GM23338 (cell line): ENCODE measurements at regions not wholly inside any gene's neighbourhood (a gene's known extent, or its start where the extent isn't known, plus 50 kb on each side); places are given as distances from the start of the nearest gene placed in this dataset.

Experiments
- ATAC-seq: fragments of 200-7000 bp; cut with Tn5 transposase; 3 replicates; pipeline ENCODE4 v1.9.1; 2020
- DNase-seq: peaks from one replicate; pipeline ENCODE4 v3.0.0-alpha.2; 2015; ENCODE audit warnings: low spot score
- H2AFZ ChIP-seq: fragments of 200-600 bp; sonication (generic); 2 replicates; pipeline ENCODE4 v1.8.0; 2016; ENCODE audit warnings: antibody characterized with exemption, mild to moderate bottlenecking, moderate library complexity
- H3F3A ChIP-seq: fragments of 200-600 bp; sonication (generic); replicated peaks from 2 replicates; pipeline ENCODE4 v1.8.0; 2017; ENCODE audit warnings: antibody characterized with exemption, mixed run types, low read depth
- H3K27ac ChIP-seq: fragments of 200-600 bp; sonication (generic); 2 replicates; pipeline ENCODE4 v1.6.1; 2016; ENCODE audit warnings: low read depth
- H3K27me3 ChIP-seq: fragments of 200-600 bp; sonication (generic); 2 replicates; pipeline ENCODE4 v1.8.0; 2016; ENCODE audit warnings: mild to moderate bottlenecking, mixed run types, moderate library complexity; ENCODE audit not compliant: insufficient read depth
- H3K36me3 ChIP-seq: fragments of 200-600 bp; sonication (generic); 2 replicates; pipeline ENCODE4 v1.8.0; 2016; ENCODE audit warnings: mild to moderate bottlenecking; ENCODE audit not compliant: insufficient read depth
- H3K4me1 ChIP-seq: fragments of 200-600 bp; sonication (generic); 2 replicates; pipeline ENCODE4 v1.8.0; 2016; ENCODE audit warnings: mild to moderate bottlenecking, moderate library complexity; ENCODE audit not compliant: insufficient read depth
- H3K4me2 ChIP-seq: fragments of 200-600 bp; sonication (generic); 2 replicates; pipeline ENCODE4 v1.7.1; 2017; ENCODE audit warnings: mixed run types
- H3K4me3 ChIP-seq: fragments of 200-600 bp; sonication (generic); 2 replicates; pipeline ENCODE4 v1.6.1; 2016; ENCODE audit warnings: mixed run types
- H3K79me2 ChIP-seq: fragments of 200-600 bp; sonication (generic); replicated peaks from 2 replicates; pipeline ENCODE4 v1.8.0; 2017; ENCODE audit warnings: mild to moderate bottlenecking; ENCODE audit not compliant: insufficient read depth
- H3K9me2 ChIP-seq: fragments of 200-600 bp; sonication (generic); 2 replicates; pipeline ENCODE4 v1.8.0; 2017; ENCODE audit not compliant: insufficient read depth
- H4K20me1 ChIP-seq: fragments of 200-600 bp; sonication (generic); replicated peaks from 2 replicates; pipeline ENCODE4 v1.8.0; 2017; ENCODE audit warnings: mild to moderate bottlenecking; ENCODE audit not compliant: insufficient read depth
- H3K27ac Mint-ChIP-seq: 2 replicates; pipeline ENCODE4 v1.8.0; 2020; ENCODE audit warnings: inconsistent platforms, mild to moderate bottlenecking, moderate library complexity, mixed read lengths
- H3K27me3 Mint-ChIP-seq: 3 replicates; pipeline ENCODE4 v1.8.0; 2022; ENCODE audit warnings: low read depth, mild to moderate bottlenecking, moderate library complexity, mixed read lengths, inconsistent platforms; ENCODE audit not compliant: insufficient read depth, poor library complexity
- H3K36me3 Mint-ChIP-seq: 3 replicates; pipeline ENCODE4 v1.8.0; 2021; ENCODE audit warnings: low read depth, mild to moderate bottlenecking, inconsistent platforms, moderate library complexity, mixed read lengths
- H3K4me1 Mint-ChIP-seq: 3 replicates; pipeline ENCODE4 v1.8.0; 2020; ENCODE audit warnings: mild to moderate bottlenecking, inconsistent platforms, mixed read lengths
- H3K4me3 Mint-ChIP-seq: 3 replicates; pipeline ENCODE4 v1.8.0; 2021; ENCODE audit warnings: moderate library complexity, mild to moderate bottlenecking, inconsistent platforms, mixed read lengths
- H3K9me3 Mint-ChIP-seq: 3 replicates; pipeline ENCODE4 v1.8.0; 2020; ENCODE audit warnings: moderate library complexity, mild to moderate bottlenecking, inconsistent platforms, mixed read lengths
- CREB1 ChIP-seq: fragments of 250-450 bp; sonication (Bioruptor Pico); IDR thresholded peaks from 2 replicates; pipeline ENCODE4 v1.5.0; 2020; ENCODE audit warnings: low read depth, mild to moderate bottlenecking, moderate library complexity
- EZH2 ChIP-seq: fragments of 200-600 bp; sonication (generic); IDR thresholded peaks from one replicate; pipeline ENCODE4 v1.8.0; 2017; ENCODE audit warnings: antibody characterized with exemption, mild to moderate bottlenecking, low read depth; ENCODE audit not compliant: unreplicated experiment
- NANOG ChIP-seq: IDR thresholded peaks from 2 replicates; pipeline ENCODE4 v1.6.1; 2016; ENCODE audit warnings: antibody characterized with exemption, borderline replicate concordance
- POLR2AphosphoS5 ChIP-seq: IDR thresholded peaks from 2 replicates; pipeline ENCODE4 v1.6.1; 2016; ENCODE audit warnings: antibody characterized with exemption, low read depth
- ZNF114 ChIP-seq: fragments of 250-450 bp; sonication (Bioruptor Pico); IDR thresholded peaks from 2 replicates; pipeline ENCODE4 v1.5.0; 2020; ENCODE audit warnings: mild to moderate bottlenecking, moderate library complexity
- ZNF331 ChIP-seq: fragments of 250-450 bp; sonication (Bioruptor Pico); IDR thresholded peaks from 2 replicates; pipeline ENCODE4 v1.5.0; 2020; ENCODE audit warnings: low read depth, mild to moderate bottlenecking, moderate library complexity
- TF ChIP-seq, protein P1 (sequence below): fragments of 250-450 bp; sonication (Bioruptor Pico); IDR thresholded peaks from 2 replicates; pipeline ENCODE4 v1.5.0; 2020; ENCODE audit warnings: mild to moderate bottlenecking, moderate library complexity
- TF ChIP-seq, protein P2 (sequence below): IDR thresholded peaks from one replicate; pipeline ENCODE4 v1.6.1; 2018; ENCODE audit warnings: antibody characterized with exemption; ENCODE audit not compliant: unreplicated experiment

DNA sequence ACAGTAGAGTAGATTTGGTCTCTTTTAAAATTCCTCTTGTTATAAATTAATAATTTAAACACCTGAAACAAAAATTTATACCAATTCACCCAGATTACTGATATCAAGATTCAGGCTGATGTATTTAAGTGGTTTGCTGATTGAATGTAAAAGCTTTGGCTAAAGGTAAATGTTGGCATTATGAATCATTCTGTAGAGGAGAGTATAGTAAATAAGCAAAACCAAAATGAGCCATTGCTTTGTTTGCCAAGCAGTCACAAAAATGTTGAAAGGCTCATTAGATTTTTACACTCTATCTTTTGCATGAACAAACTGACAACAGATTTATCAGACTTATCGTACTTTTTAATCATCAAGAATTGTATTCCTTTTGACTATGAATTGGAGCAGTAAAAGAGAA is 332.6 kb downstream of the FAM170A start:
- Histone ChIP-seq H3K4me2 (no peak overlapping the region), H3K9me2 (no peaks in the 10 kb centered on the region), H2AFZ (no peak overlapping the region), H3K4me1 (no peaks in the 10 kb centered on the region), H4K20me1 (no peaks in the 10 kb centered on the region), H3K4me3 (no peak overlapping the region), H3K27me3 (no peaks in the 10 kb centered on the region), H3K27ac (no peak overlapping the region), H3K36me3 (no peaks in the 10 kb centered on the region), H3K79me2 (no peaks in the 10 kb centered on the region), H3F3A (no peaks in the 10 kb centered on the region)
- Mint-ChIP-seq H3K36me3 (no peaks in the 10 kb centered on the region), H3K4me3 (no peak overlapping the region), H3K27ac (no peak overlapping the region), H3K9me3 (peaks cover 2% of the 10 kb centered on the region; the same call in 1 of the 3 replicates), H3K4me1 (no peaks in the 10 kb centered on the region), H3K27me3 (no peaks in the 10 kb centered on the region)
- no peak for DNase-seq
- TF ChIP-seq, protein P1, sequence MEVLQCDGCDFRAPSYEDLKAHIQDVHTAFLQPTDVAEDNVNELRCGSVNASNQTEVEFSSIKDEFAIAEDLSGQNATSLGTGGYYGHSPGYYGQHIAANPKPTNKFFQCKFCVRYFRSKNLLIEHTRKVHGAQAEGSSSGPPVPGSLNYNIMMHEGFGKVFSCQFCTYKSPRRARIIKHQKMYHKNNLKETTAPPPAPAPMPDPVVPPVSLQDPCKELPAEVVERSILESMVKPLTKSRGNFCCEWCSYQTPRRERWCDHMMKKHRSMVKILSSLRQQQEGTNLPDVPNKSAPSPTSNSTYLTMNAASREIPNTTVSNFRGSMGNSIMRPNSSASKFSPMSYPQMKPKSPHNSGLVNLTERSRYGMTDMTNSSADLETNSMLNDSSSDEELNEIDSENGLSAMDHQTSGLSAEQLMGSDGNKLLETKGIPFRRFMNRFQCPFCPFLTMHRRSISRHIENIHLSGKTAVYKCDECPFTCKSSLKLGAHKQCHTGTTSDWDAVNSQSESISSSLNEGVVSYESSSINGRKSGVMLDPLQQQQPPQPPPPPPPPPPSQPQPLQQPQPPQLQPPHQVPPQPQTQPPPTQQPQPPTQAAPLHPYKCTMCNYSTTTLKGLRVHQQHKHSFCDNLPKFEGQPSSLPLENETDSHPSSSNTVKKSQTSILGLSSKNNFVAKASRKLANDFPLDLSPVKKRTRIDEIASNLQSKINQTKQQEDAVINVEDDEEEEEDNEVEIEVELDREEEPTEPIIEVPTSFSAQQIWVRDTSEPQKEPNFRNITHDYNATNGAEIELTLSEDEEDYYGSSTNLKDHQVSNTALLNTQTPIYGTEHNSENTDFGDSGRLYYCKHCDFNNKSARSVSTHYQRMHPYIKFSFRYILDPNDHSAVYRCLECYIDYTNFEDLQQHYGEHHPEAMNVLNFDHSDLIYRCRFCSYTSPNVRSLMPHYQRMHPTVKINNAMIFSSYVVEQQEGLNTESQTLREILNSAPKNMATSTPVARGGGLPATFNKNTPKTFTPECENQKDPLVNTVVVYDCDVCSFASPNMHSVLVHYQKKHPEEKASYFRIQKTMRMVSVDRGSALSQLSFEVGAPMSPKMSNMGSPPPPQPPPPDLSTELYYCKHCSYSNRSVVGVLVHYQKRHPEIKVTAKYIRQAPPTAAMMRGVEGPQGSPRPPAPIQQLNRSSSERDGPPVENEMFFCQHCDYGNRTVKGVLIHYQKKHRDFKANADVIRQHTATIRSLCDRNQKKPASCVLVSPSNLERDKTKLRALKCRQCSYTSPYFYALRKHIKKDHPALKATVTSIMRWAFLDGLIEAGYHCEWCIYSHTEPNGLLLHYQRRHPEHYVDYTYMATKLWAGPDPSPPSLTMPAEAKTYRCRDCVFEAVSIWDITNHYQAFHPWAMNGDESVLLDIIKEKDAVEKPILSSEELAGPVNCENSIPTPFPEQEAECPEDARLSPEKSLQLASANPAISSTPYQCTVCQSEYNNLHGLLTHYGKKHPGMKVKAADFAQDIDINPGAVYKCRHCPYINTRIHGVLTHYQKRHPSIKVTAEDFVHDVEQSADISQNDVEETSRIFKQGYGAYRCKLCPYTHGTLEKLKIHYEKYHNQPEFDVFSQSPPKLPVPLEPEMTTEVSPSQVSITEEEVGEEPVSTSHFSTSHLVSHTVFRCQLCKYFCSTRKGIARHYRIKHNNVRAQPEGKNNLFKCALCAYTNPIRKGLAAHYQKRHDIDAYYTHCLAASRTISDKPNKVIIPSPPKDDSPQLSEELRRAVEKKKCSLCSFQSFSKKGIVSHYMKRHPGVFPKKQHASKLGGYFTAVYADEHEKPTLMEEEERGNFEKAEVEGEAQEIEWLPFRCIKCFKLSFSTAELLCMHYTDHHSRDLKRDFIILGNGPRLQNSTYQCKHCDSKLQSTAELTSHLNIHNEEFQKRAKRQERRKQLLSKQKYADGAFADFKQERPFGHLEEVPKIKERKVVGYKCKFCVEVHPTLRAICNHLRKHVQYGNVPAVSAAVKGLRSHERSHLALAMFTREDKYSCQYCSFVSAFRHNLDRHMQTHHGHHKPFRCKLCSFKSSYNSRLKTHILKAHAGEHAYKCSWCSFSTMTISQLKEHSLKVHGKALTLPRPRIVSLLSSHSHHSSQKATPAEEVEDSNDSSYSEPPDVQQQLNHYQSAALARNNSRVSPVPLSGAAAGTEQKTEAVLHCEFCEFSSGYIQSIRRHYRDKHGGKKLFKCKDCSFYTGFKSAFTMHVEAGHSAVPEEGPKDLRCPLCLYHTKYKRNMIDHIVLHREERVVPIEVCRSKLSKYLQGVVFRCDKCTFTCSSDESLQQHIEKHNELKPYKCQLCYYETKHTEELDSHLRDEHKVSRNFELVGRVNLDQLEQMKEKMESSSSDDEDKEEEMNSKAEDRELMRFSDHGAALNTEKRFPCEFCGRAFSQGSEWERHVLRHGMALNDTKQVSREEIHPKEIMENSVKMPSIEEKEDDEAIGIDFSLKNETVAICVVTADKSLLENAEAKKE (CRISPR knock-in tag) = no peak
- TF ChIP-seq, protein P2, sequence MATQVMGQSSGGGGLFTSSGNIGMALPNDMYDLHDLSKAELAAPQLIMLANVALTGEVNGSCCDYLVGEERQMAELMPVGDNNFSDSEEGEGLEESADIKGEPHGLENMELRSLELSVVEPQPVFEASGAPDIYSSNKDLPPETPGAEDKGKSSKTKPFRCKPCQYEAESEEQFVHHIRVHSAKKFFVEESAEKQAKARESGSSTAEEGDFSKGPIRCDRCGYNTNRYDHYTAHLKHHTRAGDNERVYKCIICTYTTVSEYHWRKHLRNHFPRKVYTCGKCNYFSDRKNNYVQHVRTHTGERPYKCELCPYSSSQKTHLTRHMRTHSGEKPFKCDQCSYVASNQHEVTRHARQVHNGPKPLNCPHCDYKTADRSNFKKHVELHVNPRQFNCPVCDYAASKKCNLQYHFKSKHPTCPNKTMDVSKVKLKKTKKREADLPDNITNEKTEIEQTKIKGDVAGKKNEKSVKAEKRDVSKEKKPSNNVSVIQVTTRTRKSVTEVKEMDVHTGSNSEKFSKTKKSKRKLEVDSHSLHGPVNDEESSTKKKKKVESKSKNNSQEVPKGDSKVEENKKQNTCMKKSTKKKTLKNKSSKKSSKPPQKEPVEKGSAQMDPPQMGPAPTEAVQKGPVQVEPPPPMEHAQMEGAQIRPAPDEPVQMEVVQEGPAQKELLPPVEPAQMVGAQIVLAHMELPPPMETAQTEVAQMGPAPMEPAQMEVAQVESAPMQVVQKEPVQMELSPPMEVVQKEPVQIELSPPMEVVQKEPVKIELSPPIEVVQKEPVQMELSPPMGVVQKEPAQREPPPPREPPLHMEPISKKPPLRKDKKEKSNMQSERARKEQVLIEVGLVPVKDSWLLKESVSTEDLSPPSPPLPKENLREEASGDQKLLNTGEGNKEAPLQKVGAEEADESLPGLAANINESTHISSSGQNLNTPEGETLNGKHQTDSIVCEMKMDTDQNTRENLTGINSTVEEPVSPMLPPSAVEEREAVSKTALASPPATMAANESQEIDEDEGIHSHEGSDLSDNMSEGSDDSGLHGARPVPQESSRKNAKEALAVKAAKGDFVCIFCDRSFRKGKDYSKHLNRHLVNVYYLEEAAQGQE = no peak
- TF ChIP-seq CREB1 (CRISPR knock-in tag) (no peak), ZNF114 (CRISPR knock-in tag) (no peak), NANOG (no peak), EZH2 (no peak), POLR2AphosphoS5 (no peak), ZNF331 (CRISPR knock-in tag) (no peak)
- no peak for ATAC-seq
